Body of pancreas (tissue), 4 donors: ENCODE measurements at regions not wholly inside any gene's neighbourhood (a gene's known extent, or its start where the extent isn't known, plus 50 kb on each side); places are given as distances from the start of the nearest gene placed in this dataset.

Experiments
- POLR2A ChIP-seq, 3 donors: fragments of 450-650 bp; IDR thresholded peaks; one replicate each; pipeline ENCODE4 v1.6.1; 2016; ENCODE audit warnings: antibody characterized with exemption in 3 of 3, mild to moderate bottlenecking in 2 of 3
- TF ChIP-seq, protein P1 (sequence below), 7 experiments: fragments of 450-650 bp in 4 of 7; fragments of 200-600 bp in 3 of 7; sonication (generic) in 3 of 7; IDR thresholded peaks; one replicate each; pipeline ENCODE4 v1.5.1; 2016 to 2019; ENCODE audit warnings: antibody characterized with exemption in 7 of 7

DNA sequence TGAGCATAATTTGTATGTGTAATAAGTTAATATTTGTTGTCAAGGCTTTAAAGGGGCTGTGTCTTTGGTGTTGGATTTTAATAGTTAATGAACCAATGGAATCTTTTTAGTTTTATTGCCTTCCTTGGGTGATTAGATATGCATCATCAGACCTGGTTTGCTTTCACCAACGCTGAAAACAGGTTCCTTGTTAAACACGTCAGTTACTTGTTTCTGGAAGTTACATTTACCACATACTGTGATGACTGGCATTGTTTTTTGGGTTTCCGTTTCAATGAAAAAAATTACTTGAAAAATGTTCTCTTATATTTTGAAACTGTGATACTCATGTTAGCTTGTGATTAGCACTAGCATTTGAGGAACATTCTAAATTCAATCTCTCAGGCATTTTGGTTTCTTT, 58.6 kb upstream of the RNF144B start:
- TF ChIP-seq, protein P1, sequence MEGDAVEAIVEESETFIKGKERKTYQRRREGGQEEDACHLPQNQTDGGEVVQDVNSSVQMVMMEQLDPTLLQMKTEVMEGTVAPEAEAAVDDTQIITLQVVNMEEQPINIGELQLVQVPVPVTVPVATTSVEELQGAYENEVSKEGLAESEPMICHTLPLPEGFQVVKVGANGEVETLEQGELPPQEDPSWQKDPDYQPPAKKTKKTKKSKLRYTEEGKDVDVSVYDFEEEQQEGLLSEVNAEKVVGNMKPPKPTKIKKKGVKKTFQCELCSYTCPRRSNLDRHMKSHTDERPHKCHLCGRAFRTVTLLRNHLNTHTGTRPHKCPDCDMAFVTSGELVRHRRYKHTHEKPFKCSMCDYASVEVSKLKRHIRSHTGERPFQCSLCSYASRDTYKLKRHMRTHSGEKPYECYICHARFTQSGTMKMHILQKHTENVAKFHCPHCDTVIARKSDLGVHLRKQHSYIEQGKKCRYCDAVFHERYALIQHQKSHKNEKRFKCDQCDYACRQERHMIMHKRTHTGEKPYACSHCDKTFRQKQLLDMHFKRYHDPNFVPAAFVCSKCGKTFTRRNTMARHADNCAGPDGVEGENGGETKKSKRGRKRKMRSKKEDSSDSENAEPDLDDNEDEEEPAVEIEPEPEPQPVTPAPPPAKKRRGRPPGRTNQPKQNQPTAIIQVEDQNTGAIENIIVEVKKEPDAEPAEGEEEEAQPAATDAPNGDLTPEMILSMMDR (IDR thresholded peaks at IDR 0.05), result no peak
- no peak for TF ChIP-seq POLR2A (IDR thresholded peaks at IDR 0.05)
